AG09309 (cell line): ENCODE measurements at regions not wholly inside any gene's neighbourhood (a gene's known extent, or its start where the extent isn't known, plus 50 kb on each side); places are given as distances from the start of the nearest gene placed in this dataset.

Experiments used
- DNase-seq: peaks from one replicate; pipeline ENCODE4 v3.0.0-alpha.2; 2010; ENCODE audit warnings: low read depth
- H3K4me3 ChIP-seq: 2 replicates; pipeline ENCODE4 v1.5.1; 2011; ENCODE audit warnings: mild to moderate bottlenecking, low read depth, low read length, moderate library complexity; ENCODE audit not compliant: control insufficient read depth
- TF ChIP-seq, protein P1 (sequence below): IDR thresholded peaks from 2 replicates; pipeline ENCODE4 v1.5.1; 2011; ENCODE audit warnings: mild to moderate bottlenecking, low read depth, low read length, inconsistent platforms; ENCODE audit not compliant: insufficient read depth, control insufficient read depth; ENCODE audit errors: missing control alignments

- TF ChIP-seq, protein P1, sequence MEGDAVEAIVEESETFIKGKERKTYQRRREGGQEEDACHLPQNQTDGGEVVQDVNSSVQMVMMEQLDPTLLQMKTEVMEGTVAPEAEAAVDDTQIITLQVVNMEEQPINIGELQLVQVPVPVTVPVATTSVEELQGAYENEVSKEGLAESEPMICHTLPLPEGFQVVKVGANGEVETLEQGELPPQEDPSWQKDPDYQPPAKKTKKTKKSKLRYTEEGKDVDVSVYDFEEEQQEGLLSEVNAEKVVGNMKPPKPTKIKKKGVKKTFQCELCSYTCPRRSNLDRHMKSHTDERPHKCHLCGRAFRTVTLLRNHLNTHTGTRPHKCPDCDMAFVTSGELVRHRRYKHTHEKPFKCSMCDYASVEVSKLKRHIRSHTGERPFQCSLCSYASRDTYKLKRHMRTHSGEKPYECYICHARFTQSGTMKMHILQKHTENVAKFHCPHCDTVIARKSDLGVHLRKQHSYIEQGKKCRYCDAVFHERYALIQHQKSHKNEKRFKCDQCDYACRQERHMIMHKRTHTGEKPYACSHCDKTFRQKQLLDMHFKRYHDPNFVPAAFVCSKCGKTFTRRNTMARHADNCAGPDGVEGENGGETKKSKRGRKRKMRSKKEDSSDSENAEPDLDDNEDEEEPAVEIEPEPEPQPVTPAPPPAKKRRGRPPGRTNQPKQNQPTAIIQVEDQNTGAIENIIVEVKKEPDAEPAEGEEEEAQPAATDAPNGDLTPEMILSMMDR: no peak
- no peak for DNase-seq
- H3K4me3 ChIP-seq: no peak overlapping the region
These were observed 50.6 kb upstream of the JAZF1 start for GRCh38 chr7:28231176-28231575.

DNA sequence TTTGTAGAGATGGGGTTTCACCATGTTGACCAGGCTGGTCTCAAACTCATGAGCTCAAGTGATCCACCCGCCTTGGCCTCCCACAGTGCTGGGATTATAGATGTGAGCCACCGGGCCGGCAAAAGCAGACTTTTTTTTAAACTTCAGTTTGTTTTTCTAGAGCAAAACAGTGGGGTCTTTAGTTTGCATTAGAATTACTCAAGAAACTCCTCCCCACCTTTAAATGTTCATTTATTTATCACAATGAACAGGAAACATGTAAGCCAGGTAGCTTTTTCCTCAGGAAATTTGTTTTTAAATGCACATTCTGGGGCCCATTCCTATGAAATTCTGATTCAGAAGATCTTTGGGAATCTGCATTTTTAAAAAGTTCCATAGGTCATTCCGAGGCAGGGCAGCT, 56.0 kb upstream of the JAZF1 start:
- DNase-seq: no peak
- H3K4me3 ChIP-seq: no peak overlapping the region
- TF ChIP-seq, protein P1: no peak

GRCh38 chr7:28237363-28237762, 56.8 kb upstream of the JAZF1 start:
- TF ChIP-seq, protein P1: no peak
- H3K4me3 ChIP-seq: no peak overlapping the region
- DNase-seq: no peak

- H3K4me3 ChIP-seq: no peak overlapping the region
- TF ChIP-seq, protein P1: no peak
- DNase-seq: no peak
These were observed 59.2 kb upstream of the JAZF1 start for GRCh38 chr7:28239823-28240204.

DNA sequence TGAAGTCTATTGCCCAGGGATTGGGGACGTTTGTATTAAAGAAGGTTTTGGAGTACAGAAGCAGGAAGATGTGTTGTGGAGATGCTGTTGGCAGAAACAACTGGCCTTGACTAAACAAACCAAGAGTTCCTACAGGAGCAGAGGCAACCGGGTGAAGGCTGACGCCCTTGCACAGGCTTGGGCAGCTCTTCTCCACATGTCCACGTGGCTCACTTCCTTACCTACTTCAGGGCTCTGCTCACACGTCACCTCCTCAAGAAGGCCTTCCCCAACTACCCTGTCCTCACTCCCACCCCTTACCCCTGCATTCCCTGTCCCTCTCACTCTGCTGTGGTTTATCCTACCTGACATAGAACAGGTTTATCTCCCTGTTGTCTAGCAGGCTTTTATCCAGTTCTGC, 59.9 kb upstream of the JAZF1 start:
- no peak for DNase-seq
- TF ChIP-seq, protein P1: no peak
- H3K4me3 ChIP-seq: no peak overlapping the region

- DNase-seq: no peak
- TF ChIP-seq, protein P1: no peak
- no peak overlapping the region for H3K4me3 ChIP-seq
These were observed 63.3 kb upstream of the JAZF1 start for GRCh38 chr7:28243861-28244260.
